ENCODE measurements at regions not wholly inside any gene's neighbourhood (a gene's known extent, or its start where the extent isn't known, plus 50 kb on each side); places are given as distances from the start of the nearest gene placed in this dataset.

DNA sequence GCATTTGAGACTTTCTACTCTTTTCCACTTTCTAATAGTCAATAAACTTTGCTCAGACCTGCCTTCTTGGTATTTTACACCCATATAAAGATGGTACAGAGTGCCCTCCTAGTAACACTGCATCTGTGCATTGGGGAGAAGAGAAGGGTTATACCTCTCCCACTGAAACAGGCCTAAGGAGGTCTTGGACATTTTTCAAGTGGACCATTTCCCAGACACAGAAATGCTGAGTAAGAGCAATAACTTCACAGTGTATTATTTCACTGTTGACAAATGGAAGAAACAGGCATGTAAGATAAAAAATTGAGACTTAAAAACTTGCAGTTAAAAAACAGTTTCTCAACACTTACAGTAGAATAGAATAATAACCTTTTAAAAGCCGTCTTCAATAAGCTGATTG is 1224.0 kb upstream of the CDH18 start:
- H3K36me3 ChIP-seq = no peaks in the 10 kb centered on the region
- H3K4me1 ChIP-seq (ENCODE audit: control insufficient read depth in 1 of 2, insufficient read depth in 1 of 2, low read depth in 1 of 2, low read length in 1 of 2) = no peaks in the 10 kb centered on the region
- H3K27me3 ChIP-seq = no peaks in the 10 kb centered on the region
- no peaks in the 10 kb centered on the region for H3K9me3 ChIP-seq
- H3K27ac ChIP-seq = no peak overlapping the region
- TF ChIP-seq, protein P1, sequence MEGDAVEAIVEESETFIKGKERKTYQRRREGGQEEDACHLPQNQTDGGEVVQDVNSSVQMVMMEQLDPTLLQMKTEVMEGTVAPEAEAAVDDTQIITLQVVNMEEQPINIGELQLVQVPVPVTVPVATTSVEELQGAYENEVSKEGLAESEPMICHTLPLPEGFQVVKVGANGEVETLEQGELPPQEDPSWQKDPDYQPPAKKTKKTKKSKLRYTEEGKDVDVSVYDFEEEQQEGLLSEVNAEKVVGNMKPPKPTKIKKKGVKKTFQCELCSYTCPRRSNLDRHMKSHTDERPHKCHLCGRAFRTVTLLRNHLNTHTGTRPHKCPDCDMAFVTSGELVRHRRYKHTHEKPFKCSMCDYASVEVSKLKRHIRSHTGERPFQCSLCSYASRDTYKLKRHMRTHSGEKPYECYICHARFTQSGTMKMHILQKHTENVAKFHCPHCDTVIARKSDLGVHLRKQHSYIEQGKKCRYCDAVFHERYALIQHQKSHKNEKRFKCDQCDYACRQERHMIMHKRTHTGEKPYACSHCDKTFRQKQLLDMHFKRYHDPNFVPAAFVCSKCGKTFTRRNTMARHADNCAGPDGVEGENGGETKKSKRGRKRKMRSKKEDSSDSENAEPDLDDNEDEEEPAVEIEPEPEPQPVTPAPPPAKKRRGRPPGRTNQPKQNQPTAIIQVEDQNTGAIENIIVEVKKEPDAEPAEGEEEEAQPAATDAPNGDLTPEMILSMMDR (IDR thresholded peaks at IDR 0.05) = no peak
- no peak overlapping the region for H3K4me3 ChIP-seq (ENCODE audit: low read depth in 1 of 2, low read length in 1 of 2)

DNA sequence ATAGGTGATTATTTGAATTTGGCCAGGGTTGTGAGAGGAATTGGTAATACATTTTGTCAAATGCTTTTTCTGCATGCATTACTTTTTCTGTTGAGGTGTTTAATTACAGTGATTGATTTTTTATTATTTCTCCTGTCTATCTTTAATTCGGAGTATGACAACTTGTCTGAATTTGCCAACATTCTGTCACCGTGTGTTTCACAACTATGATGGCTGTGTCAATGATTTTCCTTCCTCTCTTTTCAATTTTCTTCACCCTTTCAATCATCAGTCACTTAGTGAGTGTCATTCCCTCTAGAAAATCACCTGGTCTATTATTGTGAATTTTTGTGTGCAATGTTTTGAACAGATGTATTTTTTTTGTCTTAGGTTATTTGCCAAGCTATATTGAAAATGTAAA is 1221.4 kb upstream of the CDH18 start:
- no peaks in the 10 kb centered on the region for H3K9me3 ChIP-seq
- H3K27ac ChIP-seq = no peak overlapping the region
- H3K27me3 ChIP-seq = no peaks in the 10 kb centered on the region
- H3K4me3 ChIP-seq (ENCODE audit: low read depth in 1 of 2, low read length in 1 of 2) = no peak overlapping the region
- no peaks in the 10 kb centered on the region for H3K4me1 ChIP-seq (ENCODE audit: control insufficient read depth in 1 of 2, insufficient read depth in 1 of 2, low read depth in 1 of 2, low read length in 1 of 2)
- TF ChIP-seq, protein P1 (IDR thresholded peaks at IDR 0.05) = no peak
- no peaks in the 10 kb centered on the region for H3K36me3 ChIP-seq

DNA sequence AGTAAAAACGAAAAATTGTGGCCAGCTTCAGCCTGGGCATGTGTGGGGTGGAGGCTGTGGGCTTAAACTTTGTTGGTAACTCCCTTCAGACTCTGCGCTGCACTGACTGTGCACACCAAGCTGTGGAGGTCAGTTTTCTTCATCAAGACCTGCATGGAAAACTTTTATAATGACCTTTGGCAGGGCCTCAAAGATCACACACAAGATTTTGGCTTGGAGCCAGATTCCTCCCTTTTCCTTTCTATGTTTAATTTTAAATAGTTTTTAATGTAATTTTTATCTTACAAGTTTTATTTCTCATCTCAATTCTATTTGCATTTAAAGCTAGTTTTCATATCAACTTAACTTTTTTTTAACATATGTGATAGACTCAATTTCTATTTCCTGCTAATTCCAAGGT is 1211.1 kb upstream of the CDH18 start:
- TF ChIP-seq, protein P1 (IDR thresholded peaks at IDR 0.05) = no peak
- no peak overlapping the region for H3K4me3 ChIP-seq (ENCODE audit: low read depth in 1 of 2, low read length in 1 of 2)
- no peaks in the 10 kb centered on the region for H3K9me3 ChIP-seq

DNA sequence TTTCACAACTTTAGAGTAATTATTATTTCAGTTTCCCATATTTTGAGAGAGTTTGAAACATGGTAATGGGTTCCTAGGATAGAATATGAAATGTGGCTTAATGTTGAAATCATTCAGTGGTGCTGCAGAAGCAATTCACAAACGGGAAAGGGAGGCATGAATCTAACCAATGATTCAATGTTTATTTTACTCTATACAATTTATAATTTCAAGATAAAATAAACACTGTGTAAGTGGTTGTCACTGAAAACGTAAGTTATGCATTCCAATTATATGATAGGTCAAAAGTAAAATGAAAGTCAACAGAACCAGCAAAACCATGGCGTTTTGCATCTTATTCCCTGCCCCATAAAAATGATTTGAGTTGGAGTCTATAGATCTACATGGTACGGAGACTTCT is 1207.1 kb upstream of the CDH18 start:
- H3K4me3 ChIP-seq (ENCODE audit: low read depth in 1 of 2, low read length in 1 of 2) = no peak overlapping the region
- no peak overlapping the region for H3K27ac ChIP-seq
- no peaks in the 10 kb centered on the region for H3K36me3 ChIP-seq
- TF ChIP-seq, protein P1 (IDR thresholded peaks at IDR 0.05) = no peak
- H3K27me3 ChIP-seq = no peaks in the 10 kb centered on the region
- H3K4me1 ChIP-seq (ENCODE audit: control insufficient read depth in 1 of 2, insufficient read depth in 1 of 2, low read depth in 1 of 2, low read length in 1 of 2) = no peaks in the 10 kb centered on the region
- H3K9me3 ChIP-seq = no peaks in the 10 kb centered on the region

More for the DNA sequence above, 1211.1 kb upstream of the CDH18 start:
- Histone ChIP-seq H3K36me3 (no peaks in the 10 kb centered on the region), H3K27ac (no peak overlapping the region), H3K27me3 (no peaks in the 10 kb centered on the region), H3K4me1 (ENCODE audit: control insufficient read depth in 1 of 2, insufficient read depth in 1 of 2, low read depth in 1 of 2, low read length in 1 of 2) (no peaks in the 10 kb centered on the region)

DNA sequence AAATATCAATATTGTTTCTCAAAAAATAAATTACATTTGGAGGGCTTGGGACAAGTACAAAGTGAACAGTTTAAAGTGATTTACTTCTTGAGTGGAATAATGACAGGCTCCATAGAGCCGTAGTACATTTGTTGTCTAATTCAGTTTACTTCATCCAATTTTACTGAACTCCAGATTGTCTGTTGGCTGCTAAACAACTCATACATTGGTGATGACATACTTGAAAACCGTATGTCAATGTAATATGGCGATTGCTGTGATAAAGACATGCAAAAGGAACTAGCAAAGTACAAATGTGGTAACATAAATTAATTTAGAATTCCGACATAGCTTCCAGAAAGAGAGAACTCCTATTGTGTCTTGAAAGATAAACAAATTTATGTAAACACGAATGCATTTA is 1197.5 kb upstream of the CDH18 start:
- Histone ChIP-seq H3K9me3 (no peaks in the 10 kb centered on the region), H3K4me3 (ENCODE audit: low read depth in 1 of 2, low read length in 1 of 2) (no peak overlapping the region), H3K27ac (no peak overlapping the region), H3K36me3 (no peaks in the 10 kb centered on the region), H3K27me3 (no peaks in the 10 kb centered on the region), H3K4me1 (ENCODE audit: control insufficient read depth in 1 of 2, insufficient read depth in 1 of 2, low read depth in 1 of 2, low read length in 1 of 2) (no peaks in the 10 kb centered on the region)
- TF ChIP-seq, protein P1 (IDR thresholded peaks at IDR 0.05) = no peak

DNA sequence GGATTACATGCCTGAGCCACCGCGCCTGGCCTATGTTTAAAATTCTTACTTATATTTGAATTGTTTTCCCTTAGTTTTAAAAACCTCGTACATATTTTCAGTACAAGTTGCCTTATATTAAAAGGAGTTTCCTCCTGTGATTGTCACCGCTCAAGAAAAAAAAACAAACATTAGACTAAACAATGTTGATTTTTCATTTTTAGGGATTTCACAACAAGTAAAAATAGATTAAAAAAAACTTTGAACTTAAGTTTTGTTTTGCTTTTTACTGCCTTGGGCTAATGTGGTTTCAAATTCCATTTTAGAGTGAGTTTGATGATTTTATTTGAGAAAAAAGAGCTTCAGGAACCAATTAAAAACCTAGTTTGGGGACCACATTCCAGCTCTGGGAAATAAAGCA is 1196.6 kb upstream of the CDH18 start:
- H3K27ac ChIP-seq = no peak overlapping the region
- TF ChIP-seq, protein P1 (IDR thresholded peaks at IDR 0.05) = no peak
- no peaks in the 10 kb centered on the region for H3K27me3 ChIP-seq

More for the DNA sequence above, 1196.6 kb upstream of the CDH18 start:
- no peaks in the 10 kb centered on the region for H3K9me3 ChIP-seq
- no peaks in the 10 kb centered on the region for H3K4me1 ChIP-seq (ENCODE audit: control insufficient read depth in 1 of 2, insufficient read depth in 1 of 2, low read depth in 1 of 2, low read length in 1 of 2)
- no peak overlapping the region for H3K4me3 ChIP-seq (ENCODE audit: low read depth in 1 of 2, low read length in 1 of 2)
- H3K36me3 ChIP-seq = no peaks in the 10 kb centered on the region
